ENCODE measurements at regions not wholly inside any gene's neighbourhood (a gene's known extent, or its start where the extent isn't known, plus 50 kb on each side); places are given as distances from the start of the nearest gene placed in this dataset.

- no peak for TF ChIP-seq POLR2A (IDR thresholded peaks at IDR 0.05)
- no peak for TF ChIP-seq EP300 (IDR thresholded peaks at IDR 0.05)
- TF ChIP-seq CTCF (IDR thresholded peaks at IDR 0.05), result no peak
Measured at GRCh38 chr9:81789721-81790120, 100.4 kb upstream of the TLE1 start.
